HAP-1 (cell line): ENCODE measurements at regions not wholly inside any gene's neighbourhood (a gene's known extent, or its start where the extent isn't known, plus 50 kb on each side); places are given as distances from the start of the nearest gene placed in this dataset.

Experiments used
- DNase-seq, 2 experiments: peaks; one replicate each; pipeline ENCODE4 v3.0.0-alpha.2; 2016 to 2020; ENCODE audit warnings: low spot score in 2 of 2
- H3K27me3 ChIP-seq: fragments of 250-450 bp; sonication (Bioruptor Pico); 2 replicates; pipeline ENCODE4 v1.5.1; 2020; ENCODE audit warnings: low read depth, mild to moderate bottlenecking, moderate library complexity
- H3K36me3 ChIP-seq: fragments of 250-450 bp; sonication (Bioruptor Pico); replicated peaks from 2 replicates; pipeline ENCODE4 v1.5.1; 2020; ENCODE audit warnings: mild to moderate bottlenecking
- H3K4me1 ChIP-seq: fragments of 250-450 bp; sonication (Bioruptor Pico); 2 replicates; pipeline ENCODE4 v1.5.1; 2020; ENCODE audit warnings: mild to moderate bottlenecking
- H3K4me3 ChIP-seq: fragments of 250-450 bp; sonication (Bioruptor Pico); 2 replicates; pipeline ENCODE4 v1.5.1; 2020; ENCODE audit warnings: mild to moderate bottlenecking, moderate library complexity
- H3K9me3 ChIP-seq: fragments of 250-450 bp; sonication (Bioruptor Pico); 2 replicates; pipeline ENCODE4 v1.5.1; 2020; ENCODE audit warnings: mild to moderate bottlenecking, moderate library complexity
- in situ Hi-C: fragments of 300-500 bp; cut with MboI; formaldehyde crosslinking; loops from 3 replicates; pipeline ENCODE4 v1.14.3; 2020; ENCODE audit warnings: low sequenced_read_pairs, inconsistent platforms, mixed read lengths

GRCh38 chr3:197381371-197381770 lies 83.0 kb upstream of the DLG1 start:
- no peak for DNase-seq
- Histone ChIP-seq H3K36me3 (no peaks in the 10 kb centered on the region), H3K27me3 (peaks cover 12% of the 10 kb centered on the region; the same call in 1 of the 2 replicates), H3K9me3 (no peaks in the 10 kb centered on the region), H3K4me3 (no peak overlapping the region), H3K4me1 (no peaks in the 10 kb centered on the region)
- in situ Hi-C loops = no loop called here

GRCh38 chr3:197380786-197381185 lies 82.4 kb upstream of the DLG1 start:
- DNase-seq = no peak
- Histone ChIP-seq H3K27me3 (peaks cover 7% of the 10 kb centered on the region; the same call in 1 of the 2 replicates), H3K4me3 (no peak overlapping the region), H3K9me3 (no peaks in the 10 kb centered on the region), H3K4me1 (no peaks in the 10 kb centered on the region), H3K36me3 (no peaks in the 10 kb centered on the region)
- in situ Hi-C loops = no loop called here

GRCh38 chr3:197378985-197379718 lies 80.7 kb upstream of the DLG1 start:
- H3K4me3 ChIP-seq = no peak overlapping the region
- H3K9me3 ChIP-seq = no peaks in the 10 kb centered on the region
- in situ Hi-C loops = no loop called here
- no peaks in the 10 kb centered on the region for H3K4me1 ChIP-seq
- H3K36me3 ChIP-seq = no peaks in the 10 kb centered on the region
- no peak for DNase-seq
- no peaks in the 10 kb centered on the region for H3K27me3 ChIP-seq

- in situ Hi-C loops = no loop called here
- no peak for DNase-seq
- Histone ChIP-seq H3K36me3 (no peaks in the 10 kb centered on the region), H3K4me3 (no peak overlapping the region), H3K27me3 (0 out of 2 replicates have a peak, but pooled peaks cover 4% of the 10 kb centered on the region), H3K9me3 (no peaks in the 10 kb centered on the region), H3K4me1 (no peaks in the 10 kb centered on the region)
Measured at GRCh38 chr3:197376735-197377555, 78.5 kb upstream of the DLG1 start.

GRCh38 chr3:197376020-197376419 lies 77.6 kb upstream of the DLG1 start:
- Histone ChIP-seq H3K4me3 (no peak overlapping the region), H3K27me3 (peaks cover 4% of the 10 kb centered on the region; the same call in 1 of the 2 replicates), H3K9me3 (no peaks in the 10 kb centered on the region), H3K4me1 (no peaks in the 10 kb centered on the region), H3K36me3 (no peaks in the 10 kb centered on the region)
- in situ Hi-C loops = no loop called here
- DNase-seq = no peak

GRCh38 chr3:197375001-197375441 lies 76.6 kb upstream of the DLG1 start:
- H3K4me3 ChIP-seq = no peak overlapping the region
- no peaks in the 10 kb centered on the region for H3K36me3 ChIP-seq
- H3K9me3 ChIP-seq = no peaks in the 10 kb centered on the region
- no peak for DNase-seq
- H3K27me3 ChIP-seq = peaks cover 4% of the 10 kb centered on the region; the same call in 1 of the 2 replicates
- in situ Hi-C loops = no loop called here
- H3K4me1 ChIP-seq = no peaks in the 10 kb centered on the region

- no peak for DNase-seq
- Histone ChIP-seq H3K4me3 (no peak overlapping the region), H3K4me1 (peaks cover 2% of the 10 kb centered on the region; the same call in 1 of the 2 replicates), H3K9me3 (no peaks in the 10 kb centered on the region), H3K36me3 (no peaks in the 10 kb centered on the region), H3K27me3 (peaks cover 4% of the 10 kb centered on the region; the same call in 1 of the 2 replicates)
- in situ Hi-C loops = no loop called here
Measured at GRCh38 chr3:197373096-197373495, 74.7 kb upstream of the DLG1 start.

GRCh38 chr3:197372047-197372661 lies 73.7 kb upstream of the DLG1 start:
- Histone ChIP-seq H3K27me3 (peaks cover 4% of the 10 kb centered on the region; the same call in 1 of the 2 replicates), H3K4me1 (peaks cover 4% of the 10 kb centered on the region; the same call in 1 of the 2 replicates), H3K4me3 (no peak overlapping the region), H3K9me3 (no peaks in the 10 kb centered on the region), H3K36me3 (no peaks in the 10 kb centered on the region)
- DNase-seq = no peak
- in situ Hi-C loops = no loop called here

- Histone ChIP-seq H3K27me3 (peaks cover 4% of the 10 kb centered on the region; the same call in 1 of the 2 replicates), H3K9me3 (no peaks in the 10 kb centered on the region), H3K4me3 (no peak overlapping the region), H3K36me3 (no peaks in the 10 kb centered on the region), H3K4me1 (peaks cover 4% of the 10 kb centered on the region; the same call in 1 of the 2 replicates)
- in situ Hi-C loops = no loop called here
- no peak for DNase-seq
Measured at GRCh38 chr3:197371591-197372046, 73.2 kb upstream of the DLG1 start.

GRCh38 chr3:197369545-197369944 lies 71.1 kb upstream of the DLG1 start:
- DNase-seq = no peak
- Histone ChIP-seq H3K36me3 (no peaks in the 10 kb centered on the region), H3K4me3 (no peak overlapping the region), H3K9me3 (no peaks in the 10 kb centered on the region), H3K27me3 (peaks cover 4% of the 10 kb centered on the region; the same call in 1 of the 2 replicates), H3K4me1 (peaks cover 4% of the 10 kb centered on the region; the same call in 1 of the 2 replicates)
- in situ Hi-C loops = no loop called here

GRCh38 chr3:197368821-197369220 lies 70.4 kb upstream of the DLG1 start:
- in situ Hi-C loops = no loop called here

GRCh38 chr3:197368330-197368729 lies 69.9 kb upstream of the DLG1 start:
- in situ Hi-C loops = no loop called here
- no peaks in the 10 kb centered on the region for H3K36me3 ChIP-seq
- peak in 1 of 2 experiments; percentile 6 for DNase-seq
- no peak overlapping the region for H3K4me3 ChIP-seq
- no peaks in the 10 kb centered on the region for H3K9me3 ChIP-seq
- peaks cover under 1% of the 10 kb centered on the region; the same call in 1 of the 2 replicates for H3K27me3 ChIP-seq
- H3K4me1 ChIP-seq = peaks cover 4% of the 10 kb centered on the region; the same call in 1 of the 2 replicates

More at GRCh38 chr3:197368821-197369220, 70.4 kb upstream of the DLG1 start:
- Histone ChIP-seq H3K36me3 (no peaks in the 10 kb centered on the region), H3K4me3 (no peak overlapping the region), H3K9me3 (no peaks in the 10 kb centered on the region), H3K27me3 (peaks cover 4% of the 10 kb centered on the region; the same call in 1 of the 2 replicates), H3K4me1 (peaks cover 4% of the 10 kb centered on the region; the same call in 1 of the 2 replicates)
- DNase-seq = no peak

GRCh38 chr3:197367081-197367780 lies 68.8 kb upstream of the DLG1 start:
- Histone ChIP-seq H3K4me3 (no peak overlapping the region), H3K36me3 (no peaks in the 10 kb centered on the region), H3K9me3 (no peaks in the 10 kb centered on the region), H3K4me1 (peaks cover 4% of the 10 kb centered on the region; the same call in 1 of the 2 replicates), H3K27me3 (no peaks in the 10 kb centered on the region; the same call in 1 of the 2 replicates)
- in situ Hi-C loops = no loop called here
- no peak for DNase-seq
